ENCODE measurements at regions not wholly inside any gene's neighbourhood (a gene's known extent, or its start where the extent isn't known, plus 50 kb on each side); places are given as distances from the start of the nearest gene placed in this dataset.

GRCh38 chr2:189312211-189312610 is 129.1 kb upstream of the WDR75 start:
- H3K4me1 ChIP-seq (ENCODE audit: control insufficient read depth in 4 of 4, insufficient read depth in 4 of 4, low read length in 3 of 4): no peaks in the 10 kb centered on the region
- 96% methylated on average over 13 of the region's 13 CpGs for WGBS
- no peaks in the 10 kb centered on the region for H3K36me3 ChIP-seq (ENCODE audit: control insufficient read depth in 4 of 4, insufficient read depth in 3 of 4, low read depth in 1 of 4, low read length in 3 of 4)
- DNase-seq (ENCODE audit: low spot score): no peak
- no peak overlapping the region for H3K4me3 ChIP-seq (ENCODE audit: low read depth in 1 of 3, low read length in 3 of 3)
- no peak for TF ChIP-seq ZBTB33 (IDR thresholded peaks at IDR 0.05)
- TF ChIP-seq RXRA (IDR thresholded peaks at IDR 0.05): no peak
- no peak for TF ChIP-seq EGR1 (IDR thresholded peaks at IDR 0.05; ENCODE audit: low read depth in 2 of 2)
- no peak for TF ChIP-seq CTCF (IDR thresholded peaks at IDR 0.05; ENCODE audit: low read depth, low read length, missing input control)
- no peak for TF ChIP-seq MAX (IDR thresholded peaks at IDR 0.05)
- TF ChIP-seq ATF3 (IDR thresholded peaks at IDR 0.05): no peak
- TF ChIP-seq RAD21 (IDR thresholded peaks at IDR 0.05): no peak
- no peak for TF ChIP-seq YY1 (IDR thresholded peaks at IDR 0.05)
- no peak for TF ChIP-seq FOXA2 (IDR thresholded peaks at IDR 0.05)
- TF ChIP-seq NR2F2 (IDR thresholded peaks at IDR 0.05): no peak
- TF ChIP-seq FOXA1 (IDR thresholded peaks at IDR 0.05): no peak
- no peak for TF ChIP-seq HNF4G (IDR thresholded peaks at IDR 0.05)
- TF ChIP-seq SP1 (IDR thresholded peaks at IDR 0.05): no peak
- no peak for TF ChIP-seq REST (IDR thresholded peaks at IDR 0.05)
- no peak for TF ChIP-seq HNF4A (conservative IDR thresholded peaks at IDR 0.05)
- no peak for TF ChIP-seq TAF1 (conservative IDR thresholded peaks at IDR 0.05)
- H3K9me3 ChIP-seq (ENCODE audit: control insufficient read depth in 4 of 4, low read length in 3 of 4): no peaks in the 10 kb centered on the region
- H3K9ac ChIP-seq (ENCODE audit: low read depth in 1 of 2, low read length in 2 of 2): no peak overlapping the region
- H3K27me3 ChIP-seq (ENCODE audit: control insufficient read depth in 4 of 4, insufficient read depth in 4 of 4, low read length in 3 of 4): no peaks in the 10 kb centered on the region
- H3K27ac ChIP-seq (ENCODE audit: low read depth in 1 of 2, low read length in 2 of 2): no peak overlapping the region

GRCh38 chr2:189312643-189313042 is 128.6 kb upstream of the WDR75 start:
- no peak for DNase-seq (ENCODE audit: low spot score)
- TF ChIP-seq GABPA (IDR thresholded peaks at IDR 0.05 in 1 of 2, conservative IDR thresholded peaks at IDR 0.05 in 1 of 2): no peak
- TF ChIP-seq MAX (IDR thresholded peaks at IDR 0.05): no peak
- no peak for TF ChIP-seq CTCF (IDR thresholded peaks at IDR 0.05; ENCODE audit: low read depth, low read length, missing input control)
- no peak for TF ChIP-seq TAF1 (conservative IDR thresholded peaks at IDR 0.05)
- TF ChIP-seq REST (IDR thresholded peaks at IDR 0.05): no peak
- no peak for TF ChIP-seq HNF4A (conservative IDR thresholded peaks at IDR 0.05)
- no peak for TF ChIP-seq HNF4G (IDR thresholded peaks at IDR 0.05)
- no peak for TF ChIP-seq ATF3 (IDR thresholded peaks at IDR 0.05)
- no peak overlapping the region for H3K9ac ChIP-seq (ENCODE audit: low read depth in 1 of 2, low read length in 2 of 2)
- H3K27me3 ChIP-seq (ENCODE audit: control insufficient read depth in 4 of 4, insufficient read depth in 4 of 4, low read length in 3 of 4): no peaks in the 10 kb centered on the region
- 89% methylated on average over 4 of the region's 4 CpGs for WGBS
- no peaks in the 10 kb centered on the region for H3K9me3 ChIP-seq (ENCODE audit: control insufficient read depth in 4 of 4, low read length in 3 of 4)
- no peak overlapping the region for H3K4me3 ChIP-seq (ENCODE audit: low read depth in 1 of 3, low read length in 3 of 3)
- no peak overlapping the region for H3K27ac ChIP-seq (ENCODE audit: low read depth in 1 of 2, low read length in 2 of 2)
- H3K4me1 ChIP-seq (ENCODE audit: control insufficient read depth in 4 of 4, insufficient read depth in 4 of 4, low read length in 3 of 4): no peaks in the 10 kb centered on the region
- no peaks in the 10 kb centered on the region for H3K36me3 ChIP-seq (ENCODE audit: control insufficient read depth in 4 of 4, insufficient read depth in 3 of 4, low read depth in 1 of 4, low read length in 3 of 4)

Data from liver (tissue), 8 donors.